HG03066 (cell line): ENCODE measurements at regions not wholly inside any gene's neighbourhood (a gene's known extent, or its start where the extent isn't known, plus 50 kb on each side); places are given as distances from the start of the nearest gene placed in this dataset.
"Not testable (repeated sequence)": the region's sequence is repeated elsewhere in the genome, so short reads cannot be mapped to it uniquely, and the experiment has no call there.

ENCODE experiments used
- ATAC-seq: cut with Tn5 transposase; IDR thresholded peaks from one replicate; pipeline ENCODE4 v1.9.1; 2021; ENCODE audit warnings: low read depth; ENCODE audit not compliant: unreplicated experiment

- ATAC-seq: no peak
Observed at GRCh38 chr4:149211876-149212275, 603.8 kb downstream of the IQCM start.

- no peak for ATAC-seq
Observed at GRCh38 chr4:149203256-149204001, 612.2 kb downstream of the IQCM start.

- ATAC-seq: no peak
Observed at GRCh38 chr4:149202117-149202516, 613.5 kb downstream of the IQCM start.

GRCh38 chr4:149199594-149199993 is 616.0 kb downstream of the IQCM start:
- no peak for ATAC-seq

- ATAC-seq: no peak
Observed at GRCh38 chr4:149194061-149194460, 621.6 kb downstream of the IQCM start.

- ATAC-seq: no peak
Observed at GRCh38 chr4:149187726-149188125, 627.9 kb downstream of the IQCM start.

GRCh38 chr4:149183638-149184037 is 632.0 kb downstream of the IQCM start:
- no peak for ATAC-seq

GRCh38 chr4:149181459-149181858 is 634.2 kb downstream of the IQCM start:
- ATAC-seq: not testable (repeated sequence)

- ATAC-seq: no peak
Observed at GRCh38 chr4:149176039-149176438, 639.6 kb downstream of the IQCM start.

- ATAC-seq: no peak
Observed at GRCh38 chr4:149175549-149175948, 640.1 kb downstream of the IQCM start.

- ATAC-seq: no peak
Observed at GRCh38 chr4:149173241-149174013, 642.2 kb downstream of the IQCM start.

- ATAC-seq: no peak
Observed at GRCh38 chr4:149168645-149169044, 647.0 kb downstream of the IQCM start.

- no peak for ATAC-seq
Observed at GRCh38 chr4:149166876-149167275, 648.8 kb downstream of the IQCM start.

- ATAC-seq: no peak
Observed at GRCh38 chr4:149166365-149166764, 649.3 kb downstream of the IQCM start.

GRCh38 chr4:149164282-149164681 is 651.4 kb downstream of the IQCM start:
- no peak for ATAC-seq

GRCh38 chr4:149161247-149161646 is 654.4 kb downstream of the IQCM start:
- ATAC-seq: no peak

GRCh38 chr4:149160370-149160769 is 655.3 kb downstream of the IQCM start:
- ATAC-seq: no peak

GRCh38 chr4:149158817-149159216 is 656.8 kb downstream of the IQCM start:
- ATAC-seq: no peak

GRCh38 chr4:149145803-149146202 is 669.8 kb downstream of the IQCM start:
- ATAC-seq: no peak

GRCh38 chr4:149144060-149144459 is 671.6 kb downstream of the IQCM start:
- no peak for ATAC-seq

- no peak for ATAC-seq
Observed at GRCh38 chr4:149141391-149141790, 674.3 kb downstream of the IQCM start.

GRCh38 chr4:149140841-149141240 is 674.8 kb downstream of the IQCM start:
- no peak for ATAC-seq
